ENCODE measurements at regions not wholly inside any gene's neighbourhood (a gene's known extent, or its start where the extent isn't known, plus 50 kb on each side); places are given as distances from the start of the nearest gene placed in this dataset.

GRCh38 chr11:22449441-22449840, 111.3 kb downstream of the SLC17A6 start:
- DNase-seq (ENCODE audit: low read depth, low spot score) (no peak), ATAC-seq (no peak)
- Histone ChIP-seq H3K36me3 (ENCODE audit: control insufficient read depth, insufficient read depth, low read length) (no peaks in the 10 kb centered on the region), H3K9me3 (ENCODE audit: control insufficient read depth, insufficient read depth, low read depth, low read length) (no peaks in the 10 kb centered on the region), H3K4me1 (ENCODE audit: control insufficient read depth, insufficient read depth, low read length) (no peaks in the 10 kb centered on the region), H3K27me3 (ENCODE audit: control insufficient read depth, insufficient read depth, low read length) (no peaks in the 10 kb centered on the region), H3K4me3 (ENCODE audit: low read depth in 2 of 2, low read length in 2 of 2) (no peak overlapping the region), H3K27ac (ENCODE audit: low read length) (no peak overlapping the region)
- TF ChIP-seq TCF7L2 (IDR thresholded peaks at IDR 0.05; ENCODE audit: low read depth, low read length) (no peak), SIN3A (IDR thresholded peaks at IDR 0.05; ENCODE audit: borderline replicate concordance, insufficient read depth, low read depth, low read length) (no peak), POLR2AphosphoS5 (IDR thresholded peaks at IDR 0.05; ENCODE audit: low read depth, low read length) (no peak)
- TF ChIP-seq, protein P1, sequence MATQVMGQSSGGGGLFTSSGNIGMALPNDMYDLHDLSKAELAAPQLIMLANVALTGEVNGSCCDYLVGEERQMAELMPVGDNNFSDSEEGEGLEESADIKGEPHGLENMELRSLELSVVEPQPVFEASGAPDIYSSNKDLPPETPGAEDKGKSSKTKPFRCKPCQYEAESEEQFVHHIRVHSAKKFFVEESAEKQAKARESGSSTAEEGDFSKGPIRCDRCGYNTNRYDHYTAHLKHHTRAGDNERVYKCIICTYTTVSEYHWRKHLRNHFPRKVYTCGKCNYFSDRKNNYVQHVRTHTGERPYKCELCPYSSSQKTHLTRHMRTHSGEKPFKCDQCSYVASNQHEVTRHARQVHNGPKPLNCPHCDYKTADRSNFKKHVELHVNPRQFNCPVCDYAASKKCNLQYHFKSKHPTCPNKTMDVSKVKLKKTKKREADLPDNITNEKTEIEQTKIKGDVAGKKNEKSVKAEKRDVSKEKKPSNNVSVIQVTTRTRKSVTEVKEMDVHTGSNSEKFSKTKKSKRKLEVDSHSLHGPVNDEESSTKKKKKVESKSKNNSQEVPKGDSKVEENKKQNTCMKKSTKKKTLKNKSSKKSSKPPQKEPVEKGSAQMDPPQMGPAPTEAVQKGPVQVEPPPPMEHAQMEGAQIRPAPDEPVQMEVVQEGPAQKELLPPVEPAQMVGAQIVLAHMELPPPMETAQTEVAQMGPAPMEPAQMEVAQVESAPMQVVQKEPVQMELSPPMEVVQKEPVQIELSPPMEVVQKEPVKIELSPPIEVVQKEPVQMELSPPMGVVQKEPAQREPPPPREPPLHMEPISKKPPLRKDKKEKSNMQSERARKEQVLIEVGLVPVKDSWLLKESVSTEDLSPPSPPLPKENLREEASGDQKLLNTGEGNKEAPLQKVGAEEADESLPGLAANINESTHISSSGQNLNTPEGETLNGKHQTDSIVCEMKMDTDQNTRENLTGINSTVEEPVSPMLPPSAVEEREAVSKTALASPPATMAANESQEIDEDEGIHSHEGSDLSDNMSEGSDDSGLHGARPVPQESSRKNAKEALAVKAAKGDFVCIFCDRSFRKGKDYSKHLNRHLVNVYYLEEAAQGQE (IDR thresholded peaks at IDR 0.05; ENCODE audit: insufficient read depth in 1 of 2, low read depth in 2 of 2, low read length in 1 of 2) = no peak
- TF ChIP-seq, protein P2, sequence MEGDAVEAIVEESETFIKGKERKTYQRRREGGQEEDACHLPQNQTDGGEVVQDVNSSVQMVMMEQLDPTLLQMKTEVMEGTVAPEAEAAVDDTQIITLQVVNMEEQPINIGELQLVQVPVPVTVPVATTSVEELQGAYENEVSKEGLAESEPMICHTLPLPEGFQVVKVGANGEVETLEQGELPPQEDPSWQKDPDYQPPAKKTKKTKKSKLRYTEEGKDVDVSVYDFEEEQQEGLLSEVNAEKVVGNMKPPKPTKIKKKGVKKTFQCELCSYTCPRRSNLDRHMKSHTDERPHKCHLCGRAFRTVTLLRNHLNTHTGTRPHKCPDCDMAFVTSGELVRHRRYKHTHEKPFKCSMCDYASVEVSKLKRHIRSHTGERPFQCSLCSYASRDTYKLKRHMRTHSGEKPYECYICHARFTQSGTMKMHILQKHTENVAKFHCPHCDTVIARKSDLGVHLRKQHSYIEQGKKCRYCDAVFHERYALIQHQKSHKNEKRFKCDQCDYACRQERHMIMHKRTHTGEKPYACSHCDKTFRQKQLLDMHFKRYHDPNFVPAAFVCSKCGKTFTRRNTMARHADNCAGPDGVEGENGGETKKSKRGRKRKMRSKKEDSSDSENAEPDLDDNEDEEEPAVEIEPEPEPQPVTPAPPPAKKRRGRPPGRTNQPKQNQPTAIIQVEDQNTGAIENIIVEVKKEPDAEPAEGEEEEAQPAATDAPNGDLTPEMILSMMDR (IDR thresholded peaks at IDR 0.05) = no peak
- ChIA-PET POLR2A (no interaction called here), CTCF (no interaction called here)
- in situ Hi-C loops (cut with HindIII; ENCODE audit: low pct_unique_long_range_greater_than_20kb, low sequenced_read_pairs) (no loop called here), intact Hi-C loops (cut with micrococcal nuclease; ENCODE audit: unreplicated experiment) (no loop called here)
- no TSS peak for BruUV-seq (replicated peaks)

DNA sequence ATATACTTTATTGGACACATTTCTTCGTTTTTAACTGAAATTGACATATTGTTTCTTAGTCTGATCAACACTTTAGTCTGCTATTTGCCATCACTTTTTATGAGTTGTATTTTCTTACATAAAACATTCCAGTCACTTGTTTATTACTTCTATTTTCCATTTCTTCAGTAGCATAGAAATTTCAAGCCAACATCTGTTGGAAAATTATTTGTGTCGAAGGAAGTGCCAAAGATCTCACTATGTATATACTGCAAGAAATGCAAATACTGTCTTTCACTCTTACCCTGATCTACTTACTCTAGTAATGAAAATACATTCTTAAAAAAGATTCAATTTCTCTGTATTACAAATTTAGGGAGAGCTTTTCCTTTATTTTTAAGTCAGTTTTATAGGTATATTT, 105.9 kb downstream of the SLC17A6 start:
- ChIA-PET CTCF (no interaction called here), POLR2A (no interaction called here)
- TF ChIP-seq SIN3A (IDR thresholded peaks at IDR 0.05; ENCODE audit: borderline replicate concordance, insufficient read depth, low read depth, low read length) (no peak), TCF7L2 (IDR thresholded peaks at IDR 0.05; ENCODE audit: low read depth, low read length) (no peak), POLR2AphosphoS5 (IDR thresholded peaks at IDR 0.05; ENCODE audit: low read depth, low read length) (no peak)
- TF ChIP-seq, protein P1 (IDR thresholded peaks at IDR 0.05; ENCODE audit: insufficient read depth in 1 of 2, low read depth in 2 of 2, low read length in 1 of 2) = no peak
- TF ChIP-seq, protein P2 (IDR thresholded peaks at IDR 0.05) = no peak
- Histone ChIP-seq H3K27ac (ENCODE audit: low read length) (no peak overlapping the region), H3K4me1 (ENCODE audit: control insufficient read depth, insufficient read depth, low read length) (no peaks in the 10 kb centered on the region), H3K36me3 (ENCODE audit: control insufficient read depth, insufficient read depth, low read length) (no peaks in the 10 kb centered on the region), H3K9me3 (ENCODE audit: control insufficient read depth, insufficient read depth, low read depth, low read length) (no peaks in the 10 kb centered on the region), H3K4me3 (ENCODE audit: low read depth in 2 of 2, low read length in 2 of 2) (no peak overlapping the region), H3K27me3 (ENCODE audit: control insufficient read depth, insufficient read depth, low read length) (no peaks in the 10 kb centered on the region)
- BruUV-seq (replicated peaks) = no TSS peak
- ATAC-seq (no peak), DNase-seq (ENCODE audit: low read depth, low spot score) (no peak)
- intact Hi-C loops (cut with micrococcal nuclease; ENCODE audit: unreplicated experiment) = no loop called here
- in situ Hi-C loops (cut with HindIII; ENCODE audit: low pct_unique_long_range_greater_than_20kb, low sequenced_read_pairs) = no loop called here
